GM12865 (cell line): ENCODE measurements at regions not wholly inside any gene's neighbourhood (a gene's known extent, or its start where the extent isn't known, plus 50 kb on each side); places are given as distances from the start of the nearest gene placed in this dataset.

ENCODE experiments used
- DNase-seq: peaks from one replicate; pipeline ENCODE4 v3.0.0; 2010; ENCODE audit warnings: low read depth
- H3K4me3 ChIP-seq: 2 replicates; pipeline ENCODE4 v1.5.1; 2011; ENCODE audit warnings: mild to moderate bottlenecking, low read depth, low read length, control low read depth
- CTCF ChIP-seq: IDR thresholded peaks from 2 replicates; pipeline ENCODE4 v1.5.1; 2011; ENCODE audit warnings: low read length, control low read depth, low read depth, inconsistent platforms; ENCODE audit not compliant: insufficient read depth; ENCODE audit errors: missing control alignments

GRCh38 chr1:82297139-82297896 lies 496.6 kb downstream of the ADGRL2 start:
- H3K4me3 ChIP-seq, result no peak overlapping the region
- no peak for DNase-seq
- no peak for TF ChIP-seq CTCF

- no peak overlapping the region for H3K4me3 ChIP-seq
- TF ChIP-seq CTCF, result no peak
- no peak for DNase-seq
These were observed 486.8 kb downstream of the ADGRL2 start for GRCh38 chr1:82287556-82287955.

GRCh38 chr1:82284213-82284612 lies 483.5 kb downstream of the ADGRL2 start:
- TF ChIP-seq CTCF, result no peak
- H3K4me3 ChIP-seq, result no peak overlapping the region

GRCh38 chr1:82279241-82279640 lies 478.5 kb downstream of the ADGRL2 start:
- TF ChIP-seq CTCF, result no peak
- peak; percentile 14 for DNase-seq
- no peak overlapping the region for H3K4me3 ChIP-seq

More at GRCh38 chr1:82284213-82284612, 483.5 kb downstream of the ADGRL2 start:
- DNase-seq, result no peak

- TF ChIP-seq CTCF, result no peak
- no peak overlapping the region for H3K4me3 ChIP-seq
- DNase-seq, result no peak
These were observed 473.1 kb downstream of the ADGRL2 start for GRCh38 chr1:82273816-82274215.

GRCh38 chr1:82269431-82269830 lies 468.7 kb downstream of the ADGRL2 start:
- TF ChIP-seq CTCF, result no peak
- no peak overlapping the region for H3K4me3 ChIP-seq
- no peak for DNase-seq

DNA sequence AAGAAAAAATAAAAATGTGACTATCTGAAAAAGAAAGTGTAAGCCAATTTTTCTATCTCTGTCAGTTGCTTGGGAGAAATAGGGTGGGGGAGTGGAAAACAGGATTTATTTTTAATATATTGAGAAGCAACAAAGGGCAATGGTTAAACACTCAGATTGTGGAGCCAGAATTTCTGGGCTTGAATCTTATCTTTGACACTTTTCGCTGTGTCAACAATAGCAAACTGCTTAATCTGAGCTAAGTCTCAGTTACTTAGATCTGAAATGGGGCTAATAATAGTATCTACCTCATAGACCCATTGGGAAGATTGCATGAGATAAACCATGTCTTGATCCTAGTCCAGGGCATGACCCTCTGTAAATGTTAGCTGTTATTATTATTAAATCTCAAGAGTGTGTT lies 468.1 kb downstream of the ADGRL2 start:
- no peak overlapping the region for H3K4me3 ChIP-seq
- no peak for DNase-seq
- no peak for TF ChIP-seq CTCF
